ENCODE measurements at regions not wholly inside any gene's neighbourhood (a gene's known extent, or its start where the extent isn't known, plus 50 kb on each side); places are given as distances from the start of the nearest gene placed in this dataset.

- no peak for TF ChIP-seq CTCF (IDR thresholded peaks at IDR 0.05; ENCODE audit: low read depth, low read length, poor library complexity, severe bottlenecking)
- no peak for TF ChIP-seq EZH2phosphoT487 (IDR thresholded peaks at IDR 0.05; ENCODE audit: borderline replicate concordance, low read length)
Observed at GRCh38 chr19:20321139-20321763, 154.2 kb downstream of the ZNF486 start.
